HG03565 (cell line): ENCODE measurements at regions not wholly inside any gene's neighbourhood (a gene's known extent, or its start where the extent isn't known, plus 50 kb on each side); places are given as distances from the start of the nearest gene placed in this dataset.
"Not testable (repeated sequence)": the region's sequence is repeated elsewhere in the genome, so short reads cannot be mapped to it uniquely, and the experiment has no call there.

Experiments
- ATAC-seq: cut with Tn5 transposase; IDR thresholded peaks from one replicate; pipeline ENCODE4 v1.9.1; 2021; ENCODE audit warnings: mild to moderate bottlenecking, moderate library complexity; ENCODE audit not compliant: unreplicated experiment

DNA sequence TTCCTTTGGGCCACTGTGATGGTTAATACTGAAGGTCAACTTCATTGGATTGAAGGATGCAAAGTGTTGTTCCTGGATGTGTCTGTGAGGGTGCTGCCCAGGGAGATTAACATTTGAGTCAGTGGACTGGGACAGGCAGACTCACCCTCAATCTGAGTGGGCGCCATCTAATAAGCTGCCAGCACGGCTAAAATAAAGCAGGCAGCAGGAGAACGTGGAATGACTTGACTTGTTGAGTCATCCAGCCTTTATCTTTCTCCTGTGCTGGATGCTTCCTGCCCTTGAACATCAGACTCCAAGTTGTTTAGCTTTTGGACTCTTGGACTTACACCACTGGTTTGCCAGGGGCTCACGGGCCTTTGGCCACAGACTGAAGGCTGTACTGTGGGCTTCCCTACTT is 1046.9 kb downstream of the TYW1 start:
- ATAC-seq = no peak

- ATAC-seq = no peak
These were observed 1054.0 kb downstream of the TYW1 start for GRCh38 chr7:68050627-68051026.

DNA sequence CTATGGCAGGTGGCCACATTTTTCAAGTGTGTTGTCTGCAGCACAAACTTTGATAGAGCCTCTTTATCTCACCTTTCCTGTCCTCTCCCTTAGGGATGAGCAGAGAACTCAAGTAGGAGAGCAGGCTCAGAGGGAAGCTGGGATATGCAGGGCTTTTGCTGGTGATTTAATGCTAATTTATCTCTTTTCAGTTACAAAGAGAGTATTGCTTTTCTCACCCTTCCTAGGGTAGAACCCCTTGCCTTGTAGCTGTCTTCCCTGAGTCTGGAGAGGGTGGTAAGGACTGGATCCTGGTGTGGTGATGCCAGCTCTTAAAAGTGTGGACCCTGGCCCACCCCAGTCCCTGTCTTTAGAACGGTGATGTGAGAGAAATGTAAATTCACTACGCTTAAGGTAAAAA is 1061.4 kb downstream of the TYW1 start:
- ATAC-seq = no peak

DNA sequence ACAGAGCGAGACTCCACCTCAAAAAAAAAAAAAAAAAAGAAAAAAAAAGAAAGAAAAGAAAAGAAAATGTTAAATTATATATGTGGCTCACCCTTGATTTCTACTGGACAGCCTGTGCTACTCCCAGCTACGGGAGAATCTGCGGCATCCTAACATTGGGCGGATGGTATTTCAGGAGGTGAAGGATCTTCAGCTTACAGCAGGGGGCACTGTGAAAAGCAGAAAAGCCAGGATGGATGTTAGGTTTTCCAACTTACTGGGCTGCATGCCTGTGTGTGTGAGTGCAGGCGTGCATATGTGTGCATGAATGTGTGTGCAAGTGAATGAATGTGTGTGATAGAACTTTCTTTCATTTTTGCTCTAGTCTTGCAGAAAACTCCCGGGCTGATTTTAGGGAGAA is 1066.5 kb downstream of the TYW1 start:
- no peak for ATAC-seq

DNA sequence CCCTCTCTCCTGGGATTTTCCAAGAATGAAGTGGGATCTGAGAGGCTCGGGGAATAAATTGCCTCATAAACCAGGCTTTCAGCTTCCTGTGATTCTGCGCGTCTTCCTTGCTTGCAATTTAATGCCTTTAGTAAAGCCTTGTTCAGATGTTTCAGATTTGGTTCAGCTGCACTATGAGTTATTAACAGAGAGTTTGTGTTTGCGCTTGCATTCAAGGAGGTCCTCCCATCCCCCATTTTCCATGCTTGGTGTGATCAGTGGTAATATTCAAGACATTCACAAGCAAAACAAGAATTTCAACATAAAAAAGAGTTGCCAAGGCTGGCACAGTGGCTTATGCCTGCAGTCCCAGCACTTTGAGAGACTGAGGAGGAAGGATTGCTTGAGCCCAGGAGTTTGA is 1068.9 kb downstream of the TYW1 start:
- no peak for ATAC-seq

DNA sequence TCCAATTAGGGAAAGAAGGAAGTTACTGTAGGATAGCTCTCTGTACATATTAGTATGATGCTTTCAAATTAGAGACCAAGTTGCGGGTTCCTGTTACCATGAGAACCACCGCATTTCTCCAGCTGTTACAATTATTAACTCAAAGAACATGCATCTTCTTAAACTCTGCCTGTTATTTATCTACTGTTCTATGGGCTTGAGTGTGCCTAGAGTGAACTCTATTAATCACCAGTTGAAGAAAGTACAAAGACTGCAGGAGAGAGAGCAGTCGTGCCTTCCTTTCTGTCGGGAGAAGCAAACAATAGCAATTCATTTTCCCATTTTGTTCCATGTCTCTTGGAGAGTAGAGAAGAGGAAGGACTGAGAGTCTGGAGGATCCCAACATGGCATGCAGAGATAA is 1071.2 kb downstream of the TYW1 start:
- no peak for ATAC-seq

GRCh38 chr7:68070992-68071391 is 1074.4 kb downstream of the TYW1 start:
- no peak for ATAC-seq

DNA sequence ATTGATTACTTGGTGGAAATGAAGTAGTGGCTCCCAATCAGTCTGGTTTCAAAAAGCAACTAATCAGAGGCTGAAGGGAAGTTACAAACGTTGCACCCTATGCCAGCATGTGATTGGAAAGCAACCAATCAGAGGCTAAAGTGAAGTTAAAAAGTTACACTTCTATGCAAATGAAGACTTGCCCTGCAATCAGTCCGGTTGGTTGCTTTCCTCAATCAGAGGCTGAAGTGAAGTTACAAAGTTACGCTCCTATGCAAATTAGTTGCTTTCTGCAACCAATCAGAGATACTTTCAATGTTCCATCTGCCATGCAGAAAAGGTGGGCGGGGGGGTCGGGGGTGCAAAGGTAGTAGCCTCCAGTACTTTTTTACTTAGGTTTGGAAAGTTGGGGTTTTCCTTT is 1077.1 kb downstream of the TYW1 start:
- ATAC-seq = no peak

DNA sequence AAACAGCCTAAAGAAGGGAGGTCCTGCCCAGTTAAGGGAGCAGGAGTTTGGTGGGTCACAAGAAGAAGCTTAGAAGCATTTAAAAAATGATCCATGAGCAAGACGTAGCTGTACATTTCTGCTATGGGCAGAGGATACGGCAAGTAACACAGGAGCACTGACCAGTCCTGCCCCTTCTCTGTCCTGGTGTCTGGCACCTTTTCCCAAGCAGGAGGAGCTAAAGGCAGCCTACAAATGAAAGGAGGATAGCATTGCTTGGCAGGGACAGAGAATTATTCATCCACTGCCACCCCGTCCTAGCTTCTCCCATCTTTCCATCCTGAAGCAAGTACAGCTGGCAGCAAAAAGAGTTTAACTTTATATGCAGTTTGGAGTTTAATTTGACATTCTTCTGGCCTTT is 1077.6 kb downstream of the TYW1 start:
- no peak for ATAC-seq

GRCh38 chr7:68078157-68078710 is 1081.6 kb downstream of the TYW1 start:
- no peak for ATAC-seq

DNA sequence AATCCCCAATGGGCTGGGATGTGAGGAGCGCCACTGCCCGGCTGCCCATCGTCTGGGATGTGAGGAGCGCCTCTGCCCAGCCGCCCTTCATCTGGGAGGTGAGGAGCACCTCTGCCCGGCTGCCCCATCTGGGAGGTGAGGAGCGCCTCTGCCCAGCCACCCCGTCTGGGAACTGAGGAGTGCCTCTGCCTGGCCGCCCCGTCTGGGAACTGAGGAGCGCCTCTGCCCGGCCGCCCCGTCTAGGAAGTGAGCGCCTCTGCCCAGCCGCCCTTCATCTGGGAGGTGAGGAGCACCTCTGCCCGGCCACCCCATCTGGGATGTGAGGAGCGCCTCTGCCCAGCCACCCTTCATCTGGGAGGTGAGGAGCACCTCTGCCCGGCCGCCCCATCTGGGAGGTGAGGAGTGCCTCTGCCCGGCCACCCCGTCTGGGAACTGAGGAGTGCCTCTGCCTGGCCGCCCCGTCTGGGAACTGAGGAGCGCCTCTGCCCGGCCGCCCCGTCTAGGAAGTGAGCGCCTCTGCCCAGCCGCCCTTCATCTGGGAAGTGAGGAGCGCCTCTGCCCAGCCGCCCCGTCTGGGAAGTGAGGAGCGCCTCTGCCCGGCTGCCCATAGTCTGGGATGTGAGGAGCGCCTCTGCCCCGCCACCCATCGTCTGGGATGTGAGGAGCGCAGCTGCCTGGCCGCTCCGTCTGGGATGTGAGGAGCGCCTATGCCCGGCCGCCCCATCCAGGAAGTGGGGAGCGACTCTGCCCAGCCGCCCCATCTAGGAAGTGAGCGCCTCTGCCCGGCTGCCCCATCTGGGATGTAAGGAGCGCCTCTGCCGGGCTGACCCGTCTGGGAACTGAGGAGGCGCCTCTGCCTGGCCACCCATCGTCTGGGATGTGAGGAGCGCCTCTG is 1085.7 kb downstream of the TYW1 start:
- ATAC-seq = not testable (repeated sequence)

DNA sequence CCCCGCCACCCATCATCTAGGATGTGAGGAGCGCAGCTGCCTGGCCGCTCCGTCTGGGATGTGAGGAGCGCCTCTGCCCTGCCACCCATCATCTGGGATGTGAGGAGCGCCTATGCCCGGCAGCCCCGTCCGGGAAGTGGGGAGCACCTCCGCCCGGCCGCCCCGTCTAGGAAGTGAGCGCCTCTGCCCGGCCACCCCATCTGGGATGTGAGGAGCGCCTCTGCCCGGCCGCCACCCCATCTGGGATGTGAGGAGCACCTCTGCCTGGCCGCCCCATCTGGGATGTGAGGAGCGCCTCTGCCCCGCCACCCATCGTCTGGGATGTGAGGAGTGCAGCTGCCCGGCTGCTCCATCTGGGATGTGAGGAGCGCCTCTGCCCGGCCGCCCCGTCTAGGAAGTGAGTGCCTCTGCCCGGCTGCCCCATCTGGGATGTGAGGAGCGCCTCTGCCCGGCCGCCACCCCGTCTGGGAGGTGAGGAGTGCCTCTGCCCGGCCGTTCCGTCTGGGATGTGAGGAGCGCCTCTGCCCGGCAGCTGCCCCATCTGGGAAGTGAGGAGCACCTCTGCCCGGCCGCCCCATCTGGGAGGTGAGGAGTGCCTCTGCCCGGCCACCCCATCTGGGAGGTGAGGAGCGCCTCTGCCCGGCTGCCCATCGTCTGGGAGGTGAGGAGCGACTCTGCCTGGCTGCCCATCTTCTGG is 1086.5 kb downstream of the TYW1 start:
- not testable (repeated sequence) for ATAC-seq

DNA sequence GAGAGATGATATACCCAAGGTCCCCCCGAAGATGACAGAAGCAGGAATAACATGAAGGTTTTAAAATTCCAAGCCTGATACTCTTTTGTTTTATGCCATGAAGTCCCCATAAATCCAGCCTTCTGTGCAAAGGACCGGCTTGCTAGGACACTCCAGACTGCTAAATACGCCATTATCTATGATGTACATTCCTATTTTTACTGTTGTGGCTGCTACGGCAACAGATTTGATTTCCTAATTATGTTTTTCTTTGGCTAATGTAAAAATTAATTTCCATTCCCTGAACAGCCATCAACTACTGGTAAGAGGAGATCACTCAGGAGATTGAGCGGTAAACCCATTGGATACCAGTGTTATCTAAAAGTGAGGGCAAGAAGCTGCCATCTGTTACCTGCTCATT is 1090.8 kb downstream of the TYW1 start:
- ATAC-seq = no peak

DNA sequence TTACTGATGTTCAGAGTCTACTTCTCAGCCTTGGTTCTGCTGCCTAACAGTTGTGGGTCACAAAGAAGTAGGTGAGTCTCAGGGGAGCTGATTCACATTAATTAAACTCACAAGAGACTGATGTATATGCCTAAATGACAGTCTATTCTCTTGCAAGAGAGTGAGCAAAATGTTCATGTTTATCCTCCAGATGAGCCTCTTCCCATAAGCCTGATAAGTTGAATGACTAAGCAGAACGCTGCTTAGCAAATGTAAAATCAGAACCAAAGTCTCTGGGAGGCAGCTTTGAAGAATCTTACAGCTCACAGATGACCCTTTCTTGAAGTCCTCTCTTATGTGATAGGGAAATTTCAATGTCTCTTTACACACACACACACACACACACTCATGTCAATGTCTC is 1092.2 kb downstream of the TYW1 start:
- ATAC-seq = no peak

DNA sequence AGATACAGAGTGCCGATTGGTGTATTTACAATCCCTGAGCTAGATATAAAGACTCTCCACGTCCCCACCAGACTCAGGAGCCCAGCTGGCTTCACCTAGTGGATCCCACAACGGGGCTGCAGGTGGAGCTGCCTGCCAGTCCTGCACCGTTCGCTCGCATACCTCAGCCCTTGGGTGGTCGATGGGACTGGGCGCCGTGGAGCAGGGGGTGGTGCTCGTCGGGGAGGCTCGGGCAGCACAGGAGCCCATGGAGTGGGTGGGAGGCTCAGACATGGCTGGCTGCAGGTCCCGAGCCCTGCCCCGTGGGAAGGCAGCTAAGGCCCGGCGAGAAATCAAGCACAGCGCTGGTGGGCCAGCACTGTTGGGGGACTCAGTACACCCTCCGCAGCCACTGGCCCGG is 1093.6 kb downstream of the TYW1 start:
- ATAC-seq = not testable (repeated sequence)

DNA sequence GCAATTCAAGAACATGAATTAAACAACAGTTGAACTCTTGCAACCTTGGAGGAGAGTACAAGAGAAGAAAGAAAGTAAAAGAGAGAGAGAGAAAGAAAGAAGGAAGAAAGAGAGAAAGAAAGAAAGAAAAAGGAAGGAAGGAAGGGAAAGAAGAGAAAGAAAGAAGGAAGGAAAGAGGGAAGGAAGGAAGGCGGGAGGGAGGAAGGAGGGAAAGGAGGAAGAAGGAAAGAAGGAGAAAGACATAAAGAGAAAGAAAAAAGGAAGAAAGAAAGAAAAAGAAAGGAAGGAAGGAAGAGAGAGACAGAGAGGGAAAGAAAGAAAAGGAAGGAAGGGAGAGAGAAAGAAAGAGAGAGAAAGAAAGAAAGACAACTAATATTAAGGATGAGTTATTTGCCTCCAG is 1106.7 kb downstream of the TYW1 start:
- ATAC-seq = no peak

- ATAC-seq = no peak
These were observed 1110.6 kb downstream of the TYW1 start for GRCh38 chr7:68107261-68107660.

- ATAC-seq = no peak
These were observed 1111.3 kb downstream of the TYW1 start for GRCh38 chr7:68107968-68108367.

- ATAC-seq = no peak
These were observed 1112.7 kb downstream of the TYW1 start for GRCh38 chr7:68109299-68109698.

DNA sequence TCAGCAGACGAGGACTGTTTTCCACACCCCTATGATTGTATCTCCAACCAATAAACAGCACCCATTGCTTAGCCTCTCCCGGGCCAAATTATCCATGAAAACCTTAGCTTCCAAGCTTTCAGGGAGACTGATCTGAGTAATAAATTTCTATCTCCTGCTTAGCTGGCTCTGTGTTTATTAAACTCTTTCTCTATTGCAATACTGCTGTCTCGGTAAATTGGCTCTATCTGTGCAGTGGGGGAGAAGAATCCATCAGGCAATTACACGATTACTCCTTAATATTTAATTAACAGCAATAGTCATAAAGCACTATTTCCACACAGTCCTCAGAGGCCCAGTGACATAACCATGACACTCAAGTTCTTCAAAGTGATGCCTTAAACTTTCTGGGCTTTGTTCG is 1122.8 kb downstream of the TYW1 start:
- no peak for ATAC-seq

DNA sequence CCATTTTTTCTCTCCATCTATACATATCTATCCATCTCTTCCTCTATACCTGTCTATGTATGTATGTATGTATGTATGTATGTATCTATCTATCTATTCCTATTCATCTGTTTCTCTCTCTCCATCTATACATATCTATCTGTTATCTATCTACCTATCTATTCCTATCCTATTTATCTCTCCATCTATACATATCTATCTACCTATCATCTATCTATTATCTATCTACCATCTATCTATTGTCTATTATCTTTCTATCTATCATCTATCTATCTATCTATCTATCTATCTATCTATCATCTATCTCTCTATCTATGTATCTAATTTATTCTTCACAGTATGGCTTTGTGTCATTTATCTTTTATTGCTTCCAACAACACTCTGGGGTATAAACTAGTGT is 1124.4 kb downstream of the TYW1 start:
- no peak for ATAC-seq

DNA sequence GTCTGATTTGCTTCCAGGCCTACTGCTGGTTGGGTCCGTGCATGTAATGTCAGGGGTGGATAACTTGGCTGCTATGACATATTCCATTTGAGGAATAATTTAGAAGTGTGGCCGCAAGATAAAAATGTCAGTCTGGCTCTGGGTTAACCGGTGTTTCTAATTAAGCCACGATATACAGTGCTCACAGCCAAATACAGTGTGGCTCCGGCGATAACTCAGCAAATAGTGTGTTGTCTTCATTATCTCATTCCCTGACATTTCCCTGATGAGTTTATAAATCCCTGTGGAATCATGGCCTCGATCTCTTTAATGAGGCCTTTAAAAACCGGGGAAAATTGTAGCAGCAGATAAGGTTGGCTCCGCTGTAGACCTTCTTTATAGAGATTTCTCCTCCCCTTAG is 1125.0 kb downstream of the TYW1 start:
- ATAC-seq = no peak
